Gastroesophageal sphincter (tissue), 3 donors: ENCODE measurements at regions not wholly inside any gene's neighbourhood (a gene's known extent, or its start where the extent isn't known, plus 50 kb on each side); places are given as distances from the start of the nearest gene placed in this dataset.

Experiments
- CTCF ChIP-seq, 4 experiments: fragments of 200-600 bp in 2 of 4; fragments of 450-650 bp in 2 of 4; sonication (generic) in 1 of 4; IDR thresholded peaks; one replicate each; pipeline ENCODE4 v1.5.1; 2017 to 2019; ENCODE audit warnings: antibody characterized with exemption in 4 of 4, mild to moderate bottlenecking in 2 of 4, moderate library complexity in 2 of 4
- POLR2AphosphoS5 ChIP-seq: sonication (generic); formaldehyde crosslinking; IDR thresholded peaks from one replicate; pipeline ENCODE4 v1.6.1; 2017; ENCODE audit warnings: antibody characterized with exemption

GRCh38 chr16:65933703-65934102 is 432.8 kb upstream of the CDH5 start:
- TF ChIP-seq POLR2AphosphoS5 (no peak), CTCF (IDR thresholded peaks at IDR 0.05) (no peak)
